M059J (cell line): ENCODE measurements at regions not wholly inside any gene's neighbourhood (a gene's known extent, or its start where the extent isn't known, plus 50 kb on each side); places are given as distances from the start of the nearest gene placed in this dataset.
"Not testable (repeated sequence)": the region's sequence is repeated elsewhere in the genome, so short reads cannot be mapped to it uniquely, and the experiment has no call there.

Experiments used
- DNase-seq: peaks from one replicate; pipeline ENCODE4 v3.0.0-alpha.2; 2012; ENCODE audit warnings: low read depth

- no peak for DNase-seq
These were observed 284.2 kb upstream of the ATP11B start for GRCh38 chr3:182508919-182509711.

GRCh38 chr3:182509844-182510460 is 283.4 kb upstream of the ATP11B start:
- no peak for DNase-seq

- DNase-seq: no peak
These were observed 278.9 kb upstream of the ATP11B start for GRCh38 chr3:182514236-182514964.

GRCh38 chr3:182516597-182517336 is 276.5 kb upstream of the ATP11B start:
- DNase-seq: no peak

- DNase-seq: peak; percentile 3
These were observed 273.7 kb upstream of the ATP11B start for GRCh38 chr3:182519569-182519968.

- DNase-seq: no peak
These were observed 272.0 kb upstream of the ATP11B start for GRCh38 chr3:182521339-182521738.

- not testable (repeated sequence) for DNase-seq
These were observed 269.9 kb upstream of the ATP11B start for GRCh38 chr3:182523424-182523823.

GRCh38 chr3:182523836-182524235 is 269.5 kb upstream of the ATP11B start:
- no peak for DNase-seq

- DNase-seq: peak; percentile 14
These were observed 268.4 kb upstream of the ATP11B start for GRCh38 chr3:182524711-182525401.

- no peak for DNase-seq
These were observed 267.4 kb upstream of the ATP11B start for GRCh38 chr3:182525766-182526374.

- peak; percentile 30 for DNase-seq
These were observed 265.6 kb upstream of the ATP11B start for GRCh38 chr3:182527745-182528144.

- DNase-seq: no peak
These were observed 263.0 kb upstream of the ATP11B start for GRCh38 chr3:182530316-182530715.

GRCh38 chr3:182533394-182533793 is 259.9 kb upstream of the ATP11B start:
- DNase-seq: peak; percentile 7

- no peak for DNase-seq
These were observed 248.8 kb upstream of the ATP11B start for GRCh38 chr3:182544542-182544941.

GRCh38 chr3:182562274-182562673 is 231.0 kb upstream of the ATP11B start:
- no peak for DNase-seq

- peak; percentile 19 for DNase-seq
These were observed 227.1 kb upstream of the ATP11B start for GRCh38 chr3:182565916-182566796.

- DNase-seq: peak; percentile 48
These were observed 225.6 kb upstream of the ATP11B start for GRCh38 chr3:182567700-182568099.

GRCh38 chr3:182568261-182568660 is 225.0 kb upstream of the ATP11B start:
- peak; percentile 47 for DNase-seq

GRCh38 chr3:182568876-182569275 is 224.4 kb upstream of the ATP11B start:
- DNase-seq: no peak
